ACC112 (cell line): ENCODE measurements at regions not wholly inside any gene's neighbourhood (a gene's known extent, or its start where the extent isn't known, plus 50 kb on each side); places are given as distances from the start of the nearest gene placed in this dataset.

Source experiments
- H2AFZ ChIP-seq: fragments of 200-600 bp; sonication (generic); one replicate; pipeline ENCODE4 v1.6.0; 2017; ENCODE audit warnings: antibody characterized with exemption, low read length; ENCODE audit not compliant: unreplicated experiment
- H3K27ac ChIP-seq: fragments of 200-600 bp; sonication (generic); 2 replicates; pipeline ENCODE4 v1.5.1; 2014; ENCODE audit warnings: low read depth, mild to moderate bottlenecking, antibody characterized with exemption, low read length, moderate library complexity
- H3K27me3 ChIP-seq: fragments of 200-600 bp; sonication (generic); 2 replicates; pipeline ENCODE4 v1.6.1; 2014; ENCODE audit warnings: mild to moderate bottlenecking, antibody characterized with exemption, low read length, moderate library complexity, mixed read lengths; ENCODE audit not compliant: insufficient read depth
- H3K36me3 ChIP-seq: fragments of 200-600 bp; sonication (generic); 2 replicates; pipeline ENCODE4 v1.6.1; 2016; ENCODE audit warnings: mild to moderate bottlenecking, antibody characterized with exemption, low read length, moderate library complexity, mixed read lengths; ENCODE audit not compliant: insufficient read depth
- H3K4me1 ChIP-seq: fragments of 200-600 bp; sonication (generic); one replicate; pipeline ENCODE4 v1.6.1; 2016; ENCODE audit warnings: low read length, mixed read lengths; ENCODE audit not compliant: insufficient read depth, unreplicated experiment, control insufficient read depth
- H3K4me3 ChIP-seq: fragments of 200-600 bp; sonication (generic); 2 replicates; pipeline ENCODE4 v1.5.1; 2014; ENCODE audit warnings: mild to moderate bottlenecking, low read depth, low read length
- H3K79me2 ChIP-seq: fragments of 200-600 bp; sonication (generic); one replicate; pipeline ENCODE4 v1.6.0; 2016; ENCODE audit warnings: low read length; ENCODE audit not compliant: control insufficient read depth, unreplicated experiment, insufficient read depth

DNA sequence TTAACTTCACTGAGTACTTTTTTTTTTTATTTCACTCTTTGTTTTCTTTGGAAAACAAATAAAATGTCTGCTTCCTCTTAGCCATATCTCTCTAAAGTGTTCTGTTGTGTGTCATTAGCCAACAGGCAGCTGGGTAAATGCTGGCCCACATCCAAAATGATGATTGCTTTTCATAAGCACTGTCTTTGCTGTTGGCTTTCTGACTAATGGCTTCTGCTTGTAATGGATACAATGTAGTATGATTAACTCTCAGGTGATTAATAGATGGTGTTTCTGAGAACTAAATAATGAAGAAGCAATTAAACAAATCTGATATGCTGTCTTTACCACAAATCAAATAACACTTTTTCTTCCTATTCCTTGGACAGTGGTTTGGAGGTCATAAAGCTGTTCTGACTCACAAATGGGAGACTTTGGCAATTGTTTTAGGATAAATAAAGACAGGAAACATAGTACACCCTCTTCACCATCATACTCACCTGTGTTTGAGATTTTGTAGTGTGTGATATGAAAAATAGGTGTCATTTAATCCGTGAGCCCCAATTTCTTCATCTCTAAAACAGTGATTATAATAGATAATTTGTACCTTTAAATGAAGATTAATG, 888.4 kb downstream of the TSN start:
- H3K4me1 ChIP-seq, result peaks cover 3% of the 10 kb centered on the region
- H3K4me3 ChIP-seq, result no peak overlapping the region
- H3K27me3 ChIP-seq, result no peaks in the 10 kb centered on the region
- peak overlapping the region; percentile 51 for H2AFZ ChIP-seq
- H3K79me2 ChIP-seq, result no peaks in the 10 kb centered on the region
- no peaks in the 10 kb centered on the region for H3K36me3 ChIP-seq
- H3K27ac ChIP-seq, result peak overlapping the region; percentile 20; the same call in 1 of the 2 replicates

DNA sequence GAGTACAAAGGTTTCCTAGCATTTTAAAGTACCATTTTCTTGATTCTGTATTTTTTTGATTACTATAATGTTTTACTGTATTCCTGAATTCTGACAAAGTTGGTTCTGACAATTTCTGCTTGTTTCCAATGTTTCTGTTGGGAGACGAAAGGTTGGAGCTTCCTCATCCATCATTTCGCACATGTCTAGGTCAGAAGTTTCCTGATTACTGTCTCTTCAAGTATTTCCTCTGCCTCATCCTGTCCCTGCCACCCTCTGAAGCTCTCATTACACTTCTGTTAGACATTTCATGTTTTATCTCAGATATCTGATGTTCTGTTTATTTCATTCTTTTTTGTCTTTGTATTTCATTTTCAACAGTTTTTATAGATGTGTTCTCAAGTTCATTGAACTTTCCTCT, 895.8 kb downstream of the TSN start:
- Histone ChIP-seq H3K36me3 (no peaks in the 10 kb centered on the region), H3K27me3 (no peaks in the 10 kb centered on the region), H3K79me2 (no peaks in the 10 kb centered on the region), H3K4me3 (no peak overlapping the region), H3K27ac (no peak overlapping the region), H3K4me1 (no peaks in the 10 kb centered on the region), H2AFZ (no peak overlapping the region)

DNA sequence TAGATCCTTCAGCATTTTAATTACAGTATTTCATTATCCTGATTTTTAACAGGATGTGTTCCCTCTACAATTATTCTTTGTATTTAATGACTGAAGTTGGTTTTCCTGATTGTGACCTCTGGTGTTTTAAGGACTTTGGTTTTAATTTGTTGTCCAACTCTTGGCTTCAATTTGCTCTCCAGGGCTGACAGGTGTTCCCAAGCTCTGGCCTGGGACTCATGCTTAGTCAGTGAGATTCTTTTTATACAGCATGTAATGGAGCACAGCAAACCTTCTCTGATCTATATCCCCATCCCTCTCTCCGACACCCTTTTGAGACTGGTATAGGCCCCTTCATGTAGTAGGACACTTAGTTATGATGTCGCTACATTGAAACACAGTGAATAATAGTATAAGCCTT, 896.3 kb downstream of the TSN start:
- Histone ChIP-seq H3K36me3 (no peaks in the 10 kb centered on the region), H3K4me3 (no peak overlapping the region), H3K27me3 (no peaks in the 10 kb centered on the region), H3K79me2 (no peaks in the 10 kb centered on the region), H2AFZ (no peak overlapping the region), H3K27ac (no peak overlapping the region), H3K4me1 (no peaks in the 10 kb centered on the region)

DNA sequence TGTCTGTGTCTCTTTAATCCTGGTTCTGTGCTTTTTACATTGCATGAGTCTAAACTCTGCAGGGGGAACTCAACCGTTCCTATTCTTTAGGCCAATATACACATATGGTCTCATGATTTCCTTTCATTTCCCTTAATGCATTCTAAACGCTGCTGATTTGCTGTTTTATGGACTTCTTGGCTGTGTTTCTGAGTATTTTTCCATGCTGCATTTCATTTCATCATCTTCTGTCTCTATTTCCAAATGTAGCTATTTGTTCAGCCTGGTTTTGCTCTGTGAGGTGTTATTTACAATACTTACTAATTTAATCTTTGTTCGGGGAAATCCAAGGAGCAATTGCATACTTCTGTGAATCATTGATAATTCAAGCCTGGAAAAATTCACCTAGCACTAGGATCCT, 897.2 kb downstream of the TSN start:
- H2AFZ ChIP-seq, result no peak overlapping the region
- H3K79me2 ChIP-seq, result no peaks in the 10 kb centered on the region
- no peak overlapping the region for H3K4me3 ChIP-seq
- no peaks in the 10 kb centered on the region for H3K27me3 ChIP-seq
- no peak overlapping the region for H3K27ac ChIP-seq
- H3K4me1 ChIP-seq, result no peaks in the 10 kb centered on the region
- no peaks in the 10 kb centered on the region for H3K36me3 ChIP-seq

DNA sequence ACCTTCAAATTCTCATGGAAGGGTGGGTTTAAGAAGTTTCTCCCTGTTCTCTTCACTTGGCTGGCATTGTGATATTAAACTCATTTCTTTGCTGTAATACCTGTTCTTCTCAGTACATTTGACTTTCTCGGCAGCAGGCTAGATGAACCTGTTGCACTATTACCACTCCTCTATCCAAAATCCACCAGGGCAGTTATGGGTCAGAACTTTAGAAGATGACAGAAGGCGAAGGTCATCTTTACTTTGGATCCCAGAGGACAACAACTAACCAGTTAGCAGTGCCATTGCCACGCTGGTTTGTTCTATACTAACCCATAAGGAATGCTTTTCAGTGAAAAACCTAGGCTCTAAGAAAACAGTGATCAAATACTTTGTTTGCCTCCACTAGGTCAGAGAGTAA, 901.0 kb downstream of the TSN start:
- no peak overlapping the region for H2AFZ ChIP-seq

DNA sequence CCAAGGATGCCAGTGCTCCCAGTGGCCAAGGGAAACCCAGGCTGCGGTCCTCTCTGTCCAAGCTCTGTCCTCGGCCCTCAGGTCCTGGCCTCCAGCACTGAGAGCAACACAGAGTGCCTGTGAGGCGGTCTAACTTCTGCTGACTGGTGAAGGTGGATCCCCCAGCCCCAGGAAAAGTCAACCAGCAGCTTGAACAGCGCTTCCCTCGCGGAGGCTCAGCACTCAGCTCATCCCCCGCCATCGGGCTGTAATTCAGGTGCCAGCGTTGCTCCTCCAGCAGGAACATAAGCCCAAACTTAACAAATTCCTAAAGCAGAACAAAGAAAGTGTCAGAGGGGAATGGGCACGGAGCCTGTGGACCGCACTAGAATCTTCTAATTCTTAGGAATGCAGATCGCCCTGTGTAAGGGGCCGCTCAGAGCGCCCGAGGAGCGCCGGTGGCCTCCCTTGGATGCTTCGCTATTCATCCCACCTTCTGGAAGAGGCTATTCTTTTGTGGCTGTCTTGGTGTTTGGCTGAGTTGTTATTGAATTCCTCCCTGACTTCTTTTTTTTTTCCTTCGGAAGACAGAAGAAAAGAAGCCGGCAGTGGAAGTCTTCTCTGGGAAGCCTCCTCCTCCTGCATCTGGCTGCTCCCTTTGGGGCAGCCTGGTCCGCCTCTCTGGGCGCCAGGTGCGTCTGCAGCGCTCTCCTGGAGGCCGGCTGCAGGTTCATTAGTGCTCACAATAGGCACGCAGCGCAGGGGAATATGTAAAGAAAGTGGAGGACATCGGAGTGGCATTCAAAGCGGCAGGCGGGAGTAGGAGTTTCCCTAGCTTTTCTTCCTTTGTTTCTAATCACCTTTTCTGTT, 905.6 kb downstream of the TSN start:
- no peak overlapping the region for H2AFZ ChIP-seq
- no peak overlapping the region for H3K27ac ChIP-seq
- H3K36me3 ChIP-seq, result no peaks in the 10 kb centered on the region
- no peak overlapping the region for H3K4me3 ChIP-seq
- no peaks in the 10 kb centered on the region for H3K79me2 ChIP-seq
- H3K4me1 ChIP-seq, result no peaks in the 10 kb centered on the region
- peaks cover 18% of the 10 kb centered on the region; the same call in 1 of the 2 replicates for H3K27me3 ChIP-seq

More for the DNA sequence above, 901.0 kb downstream of the TSN start:
- H3K4me1 ChIP-seq, result no peaks in the 10 kb centered on the region
- no peak overlapping the region for H3K27ac ChIP-seq
- H3K79me2 ChIP-seq, result no peaks in the 10 kb centered on the region
- H3K4me3 ChIP-seq, result no peak overlapping the region
- H3K36me3 ChIP-seq, result no peaks in the 10 kb centered on the region
- H3K27me3 ChIP-seq, result peaks cover 18% of the 10 kb centered on the region; the same call in 1 of the 2 replicates

DNA sequence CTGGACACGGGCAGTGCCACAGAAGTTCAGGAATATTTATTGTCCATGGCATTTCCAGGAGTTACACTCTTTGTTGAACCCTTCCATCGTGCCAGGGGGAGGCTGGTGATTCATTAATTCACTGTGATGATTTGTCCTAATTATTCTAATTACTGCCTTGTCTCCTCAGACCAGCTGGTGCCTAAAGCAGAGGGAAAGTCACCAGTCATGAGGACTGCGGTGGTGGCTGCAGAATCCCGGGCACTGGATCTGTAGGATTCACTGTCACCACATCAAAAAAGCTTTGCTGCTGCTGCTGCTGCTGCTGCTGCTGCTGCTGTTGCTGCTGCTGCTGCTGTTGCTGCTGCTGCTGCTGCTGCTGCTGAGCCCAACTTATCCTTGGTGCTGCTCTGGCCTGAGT, 908.2 kb downstream of the TSN start:
- H3K4me1 ChIP-seq, result no peaks in the 10 kb centered on the region
- no peaks in the 10 kb centered on the region for H3K36me3 ChIP-seq
- H3K27me3 ChIP-seq, result peaks cover 18% of the 10 kb centered on the region; the same call in 1 of the 2 replicates
- H2AFZ ChIP-seq, result no peak overlapping the region
- no peak overlapping the region for H3K4me3 ChIP-seq
- no peaks in the 10 kb centered on the region for H3K79me2 ChIP-seq
- H3K27ac ChIP-seq, result no peak overlapping the region

DNA sequence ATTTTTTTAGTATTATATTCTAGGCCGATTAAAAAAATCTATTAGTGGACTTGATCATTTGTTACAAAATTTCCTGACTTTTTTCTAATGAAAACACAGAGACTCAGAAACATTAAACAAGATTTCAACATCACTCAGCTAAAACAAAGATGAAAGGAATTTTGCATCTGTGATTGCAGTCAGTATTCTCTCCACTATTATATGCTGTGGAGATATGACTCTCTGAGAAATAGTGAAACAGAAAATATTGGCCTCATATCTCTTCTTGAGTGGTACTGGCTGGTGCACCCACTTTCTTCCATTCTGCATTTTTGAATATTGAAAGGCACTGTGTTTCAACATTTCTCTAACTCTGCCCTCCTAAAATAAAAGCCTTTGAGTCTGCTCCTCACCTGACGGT, 914.2 kb downstream of the TSN start:
- Histone ChIP-seq H3K79me2 (no peaks in the 10 kb centered on the region), H3K36me3 (no peaks in the 10 kb centered on the region), H3K27ac (no peak overlapping the region), H3K27me3 (no peaks in the 10 kb centered on the region), H3K4me3 (no peak overlapping the region), H2AFZ (no peak overlapping the region), H3K4me1 (no peaks in the 10 kb centered on the region)

DNA sequence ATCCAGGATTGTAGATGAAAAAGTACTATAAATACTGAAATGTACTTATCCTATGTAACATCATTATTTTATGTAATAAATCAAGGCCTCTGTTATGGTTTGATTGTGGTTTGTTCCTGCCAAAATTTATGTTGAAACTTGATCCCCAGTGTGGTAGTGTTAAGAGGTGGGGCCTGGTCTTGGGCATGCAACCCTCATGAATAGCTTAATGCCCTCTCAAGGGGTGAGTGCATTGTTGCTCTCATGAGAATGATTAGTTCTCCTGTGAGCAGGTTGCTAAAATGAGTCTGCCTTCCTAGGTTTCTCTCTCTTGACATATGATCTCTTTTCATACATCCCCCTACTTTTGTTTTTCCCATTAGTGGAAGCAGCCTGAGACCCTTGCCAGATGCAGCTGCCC, 915.4 kb downstream of the TSN start:
- Histone ChIP-seq H3K27me3 (no peaks in the 10 kb centered on the region), H3K79me2 (no peaks in the 10 kb centered on the region), H3K36me3 (no peaks in the 10 kb centered on the region), H2AFZ (no peak overlapping the region), H3K4me3 (no peak overlapping the region), H3K4me1 (no peaks in the 10 kb centered on the region), H3K27ac (no peak overlapping the region)

DNA sequence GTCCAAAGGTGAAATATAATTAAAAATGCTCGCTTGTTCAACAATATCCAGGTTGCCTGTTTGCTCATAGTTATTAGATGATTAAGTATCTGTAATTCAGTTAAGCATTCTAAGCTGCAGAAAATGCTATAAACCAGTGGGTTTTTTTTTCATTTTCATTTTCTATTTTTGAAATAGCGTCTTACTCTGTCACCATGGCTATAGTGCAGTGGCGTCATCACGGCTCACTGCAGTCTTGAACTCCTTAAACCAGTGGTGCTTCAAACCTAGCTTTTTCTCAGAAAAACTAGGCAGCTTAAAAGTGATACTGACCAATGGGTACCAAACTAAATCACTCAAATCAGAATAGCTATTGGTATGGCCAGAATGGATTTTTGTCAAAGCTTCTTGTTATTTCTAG, 925.2 kb downstream of the TSN start:
- no peaks in the 10 kb centered on the region for H3K4me1 ChIP-seq
- H3K79me2 ChIP-seq, result no peaks in the 10 kb centered on the region
- no peaks in the 10 kb centered on the region for H3K27me3 ChIP-seq
- no peaks in the 10 kb centered on the region for H3K36me3 ChIP-seq
- no peak overlapping the region for H3K27ac ChIP-seq
- no peak overlapping the region for H3K4me3 ChIP-seq
- H2AFZ ChIP-seq, result no peak overlapping the region

DNA sequence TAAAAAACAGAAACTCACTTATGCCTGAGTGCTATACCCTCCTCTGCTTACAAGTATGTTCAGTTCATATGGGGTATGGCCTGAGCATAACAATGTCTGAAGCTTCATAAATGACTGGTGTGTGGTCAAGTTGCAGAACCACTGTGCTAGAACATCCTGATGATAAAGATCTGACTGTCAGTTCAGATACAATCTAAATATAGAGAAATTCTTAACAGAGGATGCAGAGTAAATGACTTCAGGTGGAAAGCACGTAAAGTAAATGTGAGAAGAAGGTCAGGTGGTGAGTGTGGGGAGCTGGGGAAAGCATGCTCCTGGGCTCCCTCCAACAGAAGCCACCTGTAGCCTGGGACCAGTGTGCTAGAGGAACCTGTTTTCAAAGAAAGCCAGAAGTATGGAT, 926.2 kb downstream of the TSN start:
- Histone ChIP-seq H3K36me3 (no peaks in the 10 kb centered on the region), H3K27ac (no peak overlapping the region), H3K27me3 (no peaks in the 10 kb centered on the region), H3K79me2 (no peaks in the 10 kb centered on the region), H2AFZ (no peak overlapping the region), H3K4me3 (no peak overlapping the region), H3K4me1 (no peaks in the 10 kb centered on the region)
